IMR-90 (cell line): ENCODE measurements at regions not wholly inside any gene's neighbourhood (a gene's known extent, or its start where the extent isn't known, plus 50 kb on each side); places are given as distances from the start of the nearest gene placed in this dataset.
A peak's percentile ranks its signal among the peaks of the same experiment; 100 is the strongest.

Experiments used
- ATAC-seq: fragments of 200-7000 bp; cut with Tn5 transposase; 2 replicates; pipeline ENCODE4 v1.9.1; 2020; ENCODE audit warnings: low read depth, mild to moderate bottlenecking, moderate library complexity
- BruUV-seq: library from RNA; stranded (reverse); fragments of 400-500 nt; replicated peaks from 2 replicates; lab custom pipeline; 2021; lab: Mats Ljungman, UMichigan
- CTCF ChIA-PET: fragments of 300-600 bp; formaldehyde crosslinking; extraction: SDS; loops from one replicate; lab custom pipeline; 2021; ENCODE audit warnings: antibody characterized with exemption; lab: Yijun Ruan, JAX
- POLR2A ChIA-PET: fragments of 300-600 bp; sonication (Branson Sonifier 250); formaldehyde crosslinking; loops from one replicate; lab custom pipeline; 2022; ENCODE audit warnings: antibody characterized with exemption; ENCODE audit not compliant: unreplicated experiment; lab: Charles Lee
- DNase-seq: peaks from one replicate; pipeline ENCODE4 v3.0.0; 2013
- H2AFZ ChIP-seq: replicated peaks from 2 replicates; pipeline ENCODE3; 2013; ENCODE audit warnings: low read length, mild to moderate bottlenecking; ENCODE audit not compliant: poor library complexity
- H2AK5ac ChIP-seq: 2 replicates; pipeline ENCODE4 v1.6.1; 2013; ENCODE audit warnings: low read depth, low read length, inconsistent platforms
- H2AK9ac ChIP-seq: replicated peaks from 2 replicates; pipeline ENCODE3; 2013; ENCODE audit warnings: mild to moderate bottlenecking, low read depth, low read length, moderate library complexity; ENCODE audit not compliant: poor library complexity
- H2BK120ac ChIP-seq: 2 replicates; pipeline ENCODE4 v1.6.1; 2013; ENCODE audit warnings: low read depth, low read length, inconsistent platforms
- H2BK15ac ChIP-seq: 3 replicates; pipeline ENCODE4 v1.6.1; 2013; ENCODE audit warnings: low read depth, low read length, inconsistent platforms
- H2BK20ac ChIP-seq: 2 replicates; pipeline ENCODE4 v1.6.1; 2013; ENCODE audit warnings: low read depth, mild to moderate bottlenecking, inconsistent platforms, low read length, moderate library complexity
- H2BK5ac ChIP-seq: 2 replicates; pipeline ENCODE4 v1.6.1; 2013; ENCODE audit warnings: mild to moderate bottlenecking, low read depth, low read length, inconsistent platforms; ENCODE audit not compliant: poor library complexity, severe bottlenecking
- H3K14ac ChIP-seq: replicated peaks from 2 replicates; pipeline ENCODE4 v1.6.1; 2013; ENCODE audit warnings: low read depth, low read length, inconsistent platforms
- H3K18ac ChIP-seq: 2 replicates; pipeline ENCODE4 v1.6.1; 2013; ENCODE audit warnings: low read depth, low read length, control low read depth
- H3K23ac ChIP-seq: 2 replicates; pipeline ENCODE4 v1.6.1; 2013; ENCODE audit warnings: low read depth, low read length, inconsistent platforms
- H3K27ac ChIP-seq: 2 replicates; pipeline ENCODE4 v1.5.1; 2013; ENCODE audit warnings: mild to moderate bottlenecking, control low read depth, low read length; ENCODE audit not compliant: insufficient read depth
- H3K27me3 ChIP-seq: 2 replicates; pipeline ENCODE4 v1.6.1; 2013; ENCODE audit warnings: low read length; ENCODE audit not compliant: control insufficient read depth, insufficient read depth
- H3K36me3 ChIP-seq: 2 replicates; pipeline ENCODE4 v1.6.1; 2013; ENCODE audit warnings: low read length, mixed read lengths; ENCODE audit not compliant: control insufficient read depth, insufficient read depth
- H3K4ac ChIP-seq: 2 replicates; pipeline ENCODE4 v1.6.1; 2013; ENCODE audit warnings: low read depth, low read length, inconsistent platforms
- H3K4me1 ChIP-seq: 2 replicates; pipeline ENCODE4 v1.6.1; 2013; ENCODE audit warnings: low read length, mixed read lengths; ENCODE audit not compliant: control insufficient read depth, insufficient read depth
- H3K4me2 ChIP-seq: 2 replicates; pipeline ENCODE4 v1.6.1; 2013; ENCODE audit warnings: low read depth, mild to moderate bottlenecking, control low read depth, low read length, moderate library complexity
- H3K4me3 ChIP-seq: 2 replicates; pipeline ENCODE4 v1.5.1; 2013; ENCODE audit warnings: low read depth, mild to moderate bottlenecking, control low read depth, low read length, moderate library complexity; ENCODE audit not compliant: insufficient read depth
- H3K56ac ChIP-seq: 2 replicates; pipeline ENCODE4 v1.6.1; 2013; ENCODE audit warnings: low read length, inconsistent platforms; ENCODE audit not compliant: insufficient read depth; ENCODE audit errors: extremely low read depth
- H3K79me1 ChIP-seq, 2 experiments: 2 replicates each; pipeline ENCODE4 v1.6.1; 2013; ENCODE audit warnings: low read length in 2 of 2, inconsistent platforms in 1 of 2, low read depth in 1 of 2
- H3K9ac ChIP-seq: 2 replicates; pipeline ENCODE4 v1.6.1; 2013; ENCODE audit warnings: low read depth, low read length, control low read depth
- H3K9me1 ChIP-seq: 2 replicates; pipeline ENCODE4 v1.6.1; 2013; ENCODE audit warnings: low read length, inconsistent platforms; ENCODE audit not compliant: insufficient read depth
- H3K9me3 ChIP-seq: 2 replicates; pipeline ENCODE4 v1.6.1; 2013; ENCODE audit warnings: low read length; ENCODE audit not compliant: control insufficient read depth, insufficient read depth
- H4K20me1 ChIP-seq: 2 replicates; pipeline ENCODE4 v1.6.1; 2013; ENCODE audit warnings: low read length, inconsistent platforms; ENCODE audit not compliant: insufficient read depth
- H4K5ac ChIP-seq: 2 replicates; pipeline ENCODE4 v1.6.1; 2013; ENCODE audit warnings: mild to moderate bottlenecking, low read depth, low read length, control low read depth
- H4K8ac ChIP-seq, 2 experiments: 2 replicates each; pipeline ENCODE4 v1.6.1; 2013; ENCODE audit warnings: low read depth in 2 of 2, low read length in 2 of 2, control low read depth in 1 of 2, inconsistent platforms in 1 of 2
- H4K91ac ChIP-seq: 2 replicates; pipeline ENCODE4 v1.6.1; 2013; ENCODE audit warnings: low read depth, low read length, inconsistent platforms; ENCODE audit not compliant: insufficient read depth
- CEBPB ChIP-seq: IDR thresholded peaks from 2 replicates; pipeline ENCODE4 v1.6.1; 2012; ENCODE audit warnings: low read depth, low read length, improper control_type of control experiment
- FOS ChIP-seq: fragments of 150-350 bp; IDR thresholded peaks from 2 replicates; pipeline ENCODE4 v1.6.1; 2016; ENCODE audit warnings: low read depth, low read length
- RAD21 ChIP-seq: IDR thresholded peaks from 2 replicates; pipeline ENCODE4 v1.6.1; 2012; ENCODE audit warnings: low read length, improper control_type of control experiment
- RCOR1 ChIP-seq: IDR thresholded peaks from 2 replicates; pipeline ENCODE4 v1.6.1; 2012; ENCODE audit warnings: mild to moderate bottlenecking, low read length, improper control_type of control experiment; ENCODE audit not compliant: insufficient replicate concordance
- WGBS, 2 experiments: methylation state at CpG; one replicate each; pipeline versions ENCODE4 v1.1.5 to v1.1.7; 2013; ENCODE audit warnings: missing lambda C conversion rate in 2 of 2; ENCODE audit not compliant: insufficient read length in 1 of 2; ENCODE audit errors: extremely low coverage in 2 of 2; 5-methylcytosine and 5-hydroxymethylcytosine counted together
- dilution Hi-C: fragments of 300-500 bp; cut with HindIII; formaldehyde crosslinking; loops from one replicate; pipeline ENCODE4 v1.14.3; 2018; ENCODE audit warnings: low sequenced_read_pairs; ENCODE audit not compliant: unreplicated experiment
- in situ Hi-C: fragments of 300-500 bp; cut with MboI; formaldehyde crosslinking; loops from 3 replicates; pipeline ENCODE4 v1.14.3; 2019; ENCODE audit warnings: low sequenced_read_pairs, inconsistent platforms, mixed read lengths
- intact Hi-C: fragments of 100-400 bp; cut with micrococcal nuclease; formaldehyde crosslinking; loops from 2 replicates; pipeline ENCODE4 v1.10.0; 2022

DNA sequence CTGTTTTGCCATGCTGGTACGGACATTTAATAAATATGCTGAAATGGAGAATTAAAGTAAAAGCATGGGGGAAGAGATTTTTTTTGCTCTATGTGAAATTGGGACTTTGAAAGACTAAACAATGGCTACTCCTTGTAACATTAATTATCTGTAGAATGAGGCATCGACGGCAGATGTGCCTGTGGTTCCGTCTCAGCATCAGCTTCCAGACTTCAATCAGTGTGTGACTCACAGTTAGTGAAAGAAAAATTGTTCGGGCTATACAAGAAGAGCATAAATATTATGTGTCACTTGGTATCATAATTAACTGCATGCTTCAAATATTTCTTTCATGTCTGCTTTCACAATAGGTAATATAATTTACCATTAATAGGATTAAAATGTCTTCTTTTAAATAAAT is 117.0 kb upstream of the SMIM21 start:
- Histone ChIP-seq H3K23ac (0 out of 2 replicates have a peak overlapping the region, but pooled peaks have one; percentile 8), H3K27me3 (no peaks in the 10 kb centered on the region), H3K4me2 (0 out of 2 replicates have a peak overlapping the region, but pooled peaks have one; percentile 20), H3K36me3 (no peaks in the 10 kb centered on the region), H4K8ac (no peak overlapping the region), H3K56ac (peak overlapping the region; percentile 42; the same call in 1 of the 2 replicates), H3K79me1 (no peaks in the 10 kb centered on the region), H4K5ac (no peak overlapping the region), H2AK9ac (no peak overlapping the region), H3K14ac (no peak overlapping the region), H3K4me1 (peaks cover 4% of the 10 kb centered on the region), H3K9me1 (no peaks in the 10 kb centered on the region), H3K9ac (no peak overlapping the region), H2AK5ac (no peak overlapping the region), H3K9me3 (no peaks in the 10 kb centered on the region), H3K4me3 (no peak overlapping the region), H2BK120ac (no peak overlapping the region), H2BK15ac (no peak overlapping the region), H4K20me1 (no peaks in the 10 kb centered on the region), H3K27ac (no peak overlapping the region), H3K4ac (0 out of 2 replicates have a peak overlapping the region, but pooled peaks have one; percentile 6), H2BK5ac (no peak overlapping the region), H2AFZ (peak overlapping the region; percentile 63), H4K91ac (peak overlapping the region; percentile 38; the same call in 1 of the 2 replicates), H2BK20ac (no peak overlapping the region), H3K18ac (no peak overlapping the region)
- DNase-seq (peak; percentile 59), ATAC-seq (peak; percentile 83)
- no TSS peak for BruUV-seq
- TF ChIP-seq RAD21 (0 out of 2 replicates have a peak, but pooled peaks have one; percentile 0), CEBPB (no peak), RCOR1 (no peak), FOS (peak; percentile 23; the same call in 1 of the 2 replicates)
- whole genome bisulfite sequencing, 2 experiments: no CpG with 5 or more reads among the region's 5 CpGs
- intact Hi-C loops (no loop called here), dilution Hi-C loops (no loop called here), in situ Hi-C loops (no loop called here)
- CTCF ChIA-PET: interaction anchor here (0.7 kb wide), 1 partner anchor 341 kb away, joined by 3 read pairs; no protein-coding TSS in a partner anchor
- POLR2A ChIA-PET: no interaction called here
